GM12878 (cell line): ENCODE measurements at regions not wholly inside any gene's neighbourhood (a gene's known extent, or its start where the extent isn't known, plus 50 kb on each side); places are given as distances from the start of the nearest gene placed in this dataset.

Source experiments
- ATAC-seq: fragments of 200-7000 bp; cut with Tn5 transposase; 3 replicates; pipeline ENCODE4 v1.9.1; 2020; ENCODE audit warnings: mild to moderate bottlenecking, moderate library complexity
- BruUV-seq: library from RNA; stranded (reverse); fragments of 400-500 nt; replicated peaks from 2 replicates; lab custom pipeline; 2021; lab: Mats Ljungman, UMichigan
- CTCF ChIA-PET: fragments of 300-600 bp; sonication (Branson Sonifier 250); formaldehyde crosslinking; extraction: SDS; loops from one replicate; lab custom pipeline; 2021; ENCODE audit warnings: inconsistent platforms; lab: Yijun Ruan, JAX
- POLR2A ChIA-PET: fragments of 350-600 bp; formaldehyde crosslinking; extraction: SDS; loops from one replicate; lab custom pipeline; 2021; ENCODE audit warnings: inconsistent platforms; lab: Charles Lee
- RAD21 ChIA-PET: fragments of 300-600 bp; sonication (Branson Sonifier 250); formaldehyde crosslinking; loops from one replicate; lab custom pipeline; 2023; ENCODE audit warnings: antibody characterized with exemption; ENCODE audit not compliant: unreplicated experiment; lab: Charles Lee
- SMC1A ChIA-PET: fragments of 300-600 bp; sonication (Branson Sonifier 250); formaldehyde crosslinking; loops from one replicate; lab custom pipeline; 2023; ENCODE audit not compliant: unreplicated experiment, uncharacterized antibody; lab: Charles Lee
- DNase-seq: peaks from one replicate; pipeline ENCODE4 v3.0.0-alpha.2; 2011; ENCODE audit warnings: low read depth, low spot score
- FAIRE-seq: peaks from 3 replicates; lab custom pipeline; 2011; peaks lifted over from hg19 to GRCh38; lab: Jason Lieb, UNC
- H2AFZ ChIP-seq: 2 replicates; pipeline ENCODE4 v1.6.0; 2011; ENCODE audit warnings: low read depth, low read length, control low read depth; ENCODE audit not compliant: control insufficient read depth
- H3K27ac ChIP-seq: 2 replicates; pipeline ENCODE4 v1.5.1; 2011; ENCODE audit warnings: control low read depth; ENCODE audit not compliant: control insufficient read depth, insufficient read depth
- H3K27me3 ChIP-seq, 2 experiments: replicated peaks in 1 of 2; 2 replicates each; pipeline versions ENCODE4 v1.6.0 to v1.6.1; 2011; ENCODE audit warnings: low read length in 1 of 2; ENCODE audit not compliant: control insufficient read depth in 2 of 2, insufficient read depth in 2 of 2
- H3K36me3 ChIP-seq, 2 experiments: 2 replicates each; pipeline ENCODE4 v1.5.1; 2011; ENCODE audit warnings: low read length in 1 of 2; ENCODE audit not compliant: control insufficient read depth in 2 of 2, insufficient read depth in 2 of 2
- H3K4me1 ChIP-seq: 2 replicates; pipeline ENCODE4 v1.6.1; 2011; ENCODE audit warnings: mild to moderate bottlenecking, low read length, moderate library complexity, mixed read lengths; ENCODE audit not compliant: control insufficient read depth, insufficient read depth
- H3K4me2 ChIP-seq: 2 replicates; pipeline ENCODE4 v1.6.0; 2011; ENCODE audit warnings: control low read depth; ENCODE audit not compliant: control insufficient read depth, insufficient read depth
- H3K4me3 ChIP-seq: fragments of 200-600 bp; sonication (generic); 2 replicates; pipeline ENCODE4 v1.5.1; 2016
- H3K79me2 ChIP-seq: 2 replicates; pipeline ENCODE4 v1.6.0; 2011; ENCODE audit warnings: low read length; ENCODE audit not compliant: control insufficient read depth, insufficient read depth
- H3K9ac ChIP-seq: 2 replicates; pipeline ENCODE4 v1.8.0; 2011; ENCODE audit warnings: low read length, control low read depth, mixed read lengths; ENCODE audit not compliant: control insufficient read depth, insufficient read depth
- H3K9me3 ChIP-seq: replicated peaks from 3 replicates; pipeline ENCODE4 v1.5.1; 2011; ENCODE audit warnings: mild to moderate bottlenecking, low read length; ENCODE audit not compliant: control insufficient read depth, insufficient read depth
- H4K20me1 ChIP-seq: 2 replicates; pipeline ENCODE4 v1.6.0; 2011; ENCODE audit not compliant: control insufficient read depth, insufficient read depth
- ASH2L ChIP-seq: fragments of 300-600, 200-600 bp; sonication (generic); IDR thresholded peaks from 2 replicates; pipeline ENCODE4 v1.6.1; 2017; ENCODE audit warnings: low read depth, mild to moderate bottlenecking, borderline replicate concordance
- ATF3 ChIP-seq: IDR thresholded peaks from 2 replicates; pipeline ENCODE4 v1.6.1; 2011; ENCODE audit warnings: low read depth, mild to moderate bottlenecking, low read length, moderate library complexity, borderline replicate concordance; ENCODE audit errors: extremely low read depth
- BCL11A ChIP-seq: IDR thresholded peaks from 2 replicates; pipeline ENCODE4 v1.6.1; 2011; ENCODE audit warnings: low read depth, low read length
- IRF4 ChIP-seq: IDR thresholded peaks from 2 replicates; pipeline ENCODE4 v1.6.1; 2011; ENCODE audit warnings: low read depth, low read length
- KDM1A ChIP-seq: fragments of 200-600 bp; sonication (generic); IDR thresholded peaks from 2 replicates; pipeline ENCODE4 v1.6.1; 2016; ENCODE audit warnings: borderline replicate concordance
- MEF2A ChIP-seq: IDR thresholded peaks from 2 replicates; pipeline ENCODE4 v1.6.1; 2011; ENCODE audit warnings: low read depth, mild to moderate bottlenecking, low read length, moderate library complexity; ENCODE audit not compliant: insufficient read depth
- NFIC ChIP-seq: IDR thresholded peaks from 2 replicates; pipeline ENCODE4 v1.6.1; 2012; ENCODE audit warnings: low read depth, mild to moderate bottlenecking, inconsistent platforms, low read length, moderate library complexity
- NFYB ChIP-seq: IDR thresholded peaks from 2 replicates; pipeline ENCODE4 v1.6.1; 2011; ENCODE audit warnings: low read depth, mild to moderate bottlenecking, low read length, improper control_type of control experiment, moderate library complexity; ENCODE audit not compliant: insufficient read depth
- POLR2AphosphoS5 ChIP-seq: IDR thresholded peaks from 2 replicates; pipeline ENCODE4 v1.6.1; 2011; ENCODE audit warnings: mild to moderate bottlenecking, low read length, inconsistent platforms
- RAD51 ChIP-seq: fragments of 450-650 bp; IDR thresholded peaks from 2 replicates; pipeline ENCODE4 v1.6.1; 2016; ENCODE audit warnings: moderate library complexity, mild to moderate bottlenecking, inconsistent platforms
- RB1 ChIP-seq: fragments of 450-650 bp; formaldehyde crosslinking; IDR thresholded peaks from 2 replicates; pipeline ENCODE4 v1.6.1; 2017; ENCODE audit warnings: mild to moderate bottlenecking, borderline replicate concordance
- STAT3 ChIP-seq: IDR thresholded peaks from 2 replicates; pipeline ENCODE4 v1.6.1; 2011; ENCODE audit warnings: low read depth, low read length, improper control_type of control experiment
- ZBTB33 ChIP-seq: fragments of 450-650 bp; IDR thresholded peaks from 2 replicates; pipeline ENCODE4 v1.6.1; 2017; ENCODE audit warnings: mild to moderate bottlenecking
- ZNF622 ChIP-seq: fragments of 450-650 bp; IDR thresholded peaks from 2 replicates; pipeline ENCODE4 v1.6.1; 2017; ENCODE audit warnings: mild to moderate bottlenecking, inconsistent platforms
- whole genome bisulfite sequencing: methylation state at CpG from one replicate; pipeline ENCODE4 v1.1.6; 2016; ENCODE audit warnings: low lambda C conversion rate; ENCODE audit not compliant: insufficient replicate concordance, insufficient coverage; ENCODE audit errors: missing lambda C conversion rate; 5-methylcytosine and 5-hydroxymethylcytosine counted together
- in situ Hi-C: fragments of 300-500 bp; cut with MboI; formaldehyde crosslinking; loops from 9 replicates; pipeline ENCODE4 v1.14.3; 2018; ENCODE audit warnings: mixed read lengths
- intact Hi-C: fragments of 100-400 bp; cut with micrococcal nuclease; formaldehyde crosslinking; loops from one replicate; pipeline ENCODE4 v1.14.2; 2022; ENCODE audit not compliant: unreplicated experiment
- TF ChIP-seq, protein P1 (sequence below): IDR thresholded peaks from 2 replicates; pipeline ENCODE4 v1.6.1; 2012; ENCODE audit warnings: low read depth, low read length, improper control_type of control experiment

GRCh38 chr3:70519913-70520659 is 207.6 kb upstream of the MDFIC2 start:
- Histone ChIP-seq H2AFZ (no peak overlapping the region), H3K79me2 (no peaks in the 10 kb centered on the region), H3K4me1 (no peaks in the 10 kb centered on the region), H3K9me3 (no peaks in the 10 kb centered on the region), H3K27ac (no peak overlapping the region), H4K20me1 (no peaks in the 10 kb centered on the region), H3K36me3 (no peaks in the 10 kb centered on the region), H3K4me3 (no peak overlapping the region), H3K9ac (no peak overlapping the region), H3K4me2 (no peak overlapping the region), H3K27me3 (no peaks in the 10 kb centered on the region)
- DNase-seq (no peak), FAIRE-seq (no peak), ATAC-seq (no peak)
- intact Hi-C loops (no loop called here), in situ Hi-C loops (no loop called here)
- RAD21 ChIA-PET, result no interaction called here
- POLR2A ChIA-PET, result no interaction called here
- TF ChIP-seq ASH2L (no peak), IRF4 (no peak), STAT3 (no peak), RB1 (no peak), MEF2A (no peak), ZNF622 (no peak), NFYB (no peak), POLR2AphosphoS5 (no peak), KDM1A (no peak), BCL11A (no peak), ZBTB33 (no peak), RAD51 (no peak), ATF3 (no peak), NFIC (no peak)
- TF ChIP-seq, protein P1, sequence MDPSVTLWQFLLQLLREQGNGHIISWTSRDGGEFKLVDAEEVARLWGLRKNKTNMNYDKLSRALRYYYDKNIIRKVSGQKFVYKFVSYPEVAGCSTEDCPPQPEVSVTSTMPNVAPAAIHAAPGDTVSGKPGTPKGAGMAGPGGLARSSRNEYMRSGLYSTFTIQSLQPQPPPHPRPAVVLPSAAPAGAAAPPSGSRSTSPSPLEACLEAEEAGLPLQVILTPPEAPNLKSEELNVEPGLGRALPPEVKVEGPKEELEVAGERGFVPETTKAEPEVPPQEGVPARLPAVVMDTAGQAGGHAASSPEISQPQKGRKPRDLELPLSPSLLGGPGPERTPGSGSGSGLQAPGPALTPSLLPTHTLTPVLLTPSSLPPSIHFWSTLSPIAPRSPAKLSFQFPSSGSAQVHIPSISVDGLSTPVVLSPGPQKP, result no peak
- CTCF ChIA-PET, result no interaction called here
- WGBS, result 0% methylated on average over 3 of the region's 3 CpGs
- BruUV-seq, result no TSS peak
- SMC1A ChIA-PET, result no interaction called here
